CD4-positive, alpha-beta T cell (primary cell): ENCODE measurements at regions not wholly inside any gene's neighbourhood (a gene's known extent, or its start where the extent isn't known, plus 50 kb on each side); places are given as distances from the start of the nearest gene placed in this dataset.

ENCODE experiments used
- ATAC-seq: fragments of 200-7000 bp; cut with Tn5 transposase; one replicate; pipeline ENCODE4 v1.10.0; 2022; ENCODE audit warnings: mild to moderate bottlenecking; ENCODE audit not compliant: poor library complexity
- CTCF ChIA-PET: fragments of 350-600 bp; sonication (Branson Sonifier 250); formaldehyde crosslinking; loops from one replicate; lab custom pipeline; 2021; ENCODE audit warnings: antibody characterized with exemption, inconsistent platforms; lab: Charles Lee
- POLR2A ChIA-PET: fragments of 350-600 bp; sonication (Branson Sonifier 250); formaldehyde crosslinking; loops from one replicate; lab custom pipeline; 2021; ENCODE audit warnings: antibody characterized with exemption, inconsistent platforms; lab: Charles Lee
- DNase-seq, 14 experiments: peaks; one replicate each; pipeline ENCODE4 v3.0.0-alpha.2; 2013 to 2020; ENCODE audit warnings: mixed read lengths in 2 of 14
- H3K27ac ChIP-seq, 2 donors: one replicate each; pipeline versions ENCODE4 v1.5.1 to v1.7.0; 2013; ENCODE audit warnings: low read length in 2 of 2, low read depth in 1 of 2, mild to moderate bottlenecking in 1 of 2
- H3K27me3 ChIP-seq, 2 experiments: 1 replicate in 1 of 2; 2 replicates in 1 of 2; pipeline versions ENCODE4 v1.6.1 to v1.7.0; 2013; ENCODE audit warnings: low read length in 2 of 2, control low read depth in 1 of 2, mild to moderate bottlenecking in 1 of 2, moderate library complexity in 1 of 2; ENCODE audit not compliant: insufficient read depth in 2 of 2, control insufficient read depth in 1 of 2
- H3K36me3 ChIP-seq: one replicate; pipeline ENCODE4 v1.6.1; 2013; ENCODE audit warnings: low read length, control low read depth; ENCODE audit not compliant: insufficient read depth
- H3K4me1 ChIP-seq: one replicate; pipeline ENCODE4 v1.6.1; 2013; ENCODE audit warnings: low read length, control low read depth; ENCODE audit not compliant: insufficient read depth
- H3K4me3 ChIP-seq: one replicate; pipeline ENCODE4 v1.5.1; 2013; ENCODE audit warnings: mild to moderate bottlenecking, low read length, moderate library complexity
- H3K9me3 ChIP-seq, 2 experiments: 1 replicate in 1 of 2; 2 replicates in 1 of 2; pipeline versions ENCODE4 v1.6.1 to v1.7.0; 2013; ENCODE audit warnings: low read length in 2 of 2, mild to moderate bottlenecking in 2 of 2, control low read depth in 1 of 2, moderate library complexity in 1 of 2; ENCODE audit not compliant: control insufficient read depth in 1 of 2, insufficient read depth in 1 of 2
- H3K27ac Mint-ChIP-seq: one replicate; pipeline ENCODE4 v1.8.0; 2020; ENCODE audit warnings: mixed read lengths
- H3K27me3 Mint-ChIP-seq: one replicate; pipeline ENCODE4 v1.8.0; 2021; ENCODE audit warnings: mixed read lengths
- H3K36me3 Mint-ChIP-seq: one replicate; pipeline ENCODE4 v1.8.0; 2021; ENCODE audit warnings: low read depth, mixed read lengths
- H3K4me1 Mint-ChIP-seq: one replicate; pipeline ENCODE4 v1.8.0; 2021; ENCODE audit warnings: low read depth, mixed read lengths
- H3K4me3 Mint-ChIP-seq: one replicate; pipeline ENCODE4 v1.8.0; 2020; ENCODE audit warnings: mild to moderate bottlenecking, mixed read lengths
- H3K9me3 Mint-ChIP-seq: one replicate; pipeline ENCODE4 v1.8.0; 2020; ENCODE audit warnings: mixed read lengths
- intact Hi-C, 2 experiments: fragments of 100-400 bp; cut with DNase I in 1 of 2; cut with micrococcal nuclease in 1 of 2; formaldehyde crosslinking; loops; one replicate each; pipeline versions ENCODE4 v1.15.1 to v1.9.0; 2023 to 2025; cut with DNase I, micrococcal nuclease
- TF ChIP-seq, protein P1 (sequence below): fragments of 200-600 bp; IDR thresholded peaks from one replicate; pipeline ENCODE4 v1.8.0; 2022; ENCODE audit warnings: antibody characterized with exemption, mild to moderate bottlenecking

DNA sequence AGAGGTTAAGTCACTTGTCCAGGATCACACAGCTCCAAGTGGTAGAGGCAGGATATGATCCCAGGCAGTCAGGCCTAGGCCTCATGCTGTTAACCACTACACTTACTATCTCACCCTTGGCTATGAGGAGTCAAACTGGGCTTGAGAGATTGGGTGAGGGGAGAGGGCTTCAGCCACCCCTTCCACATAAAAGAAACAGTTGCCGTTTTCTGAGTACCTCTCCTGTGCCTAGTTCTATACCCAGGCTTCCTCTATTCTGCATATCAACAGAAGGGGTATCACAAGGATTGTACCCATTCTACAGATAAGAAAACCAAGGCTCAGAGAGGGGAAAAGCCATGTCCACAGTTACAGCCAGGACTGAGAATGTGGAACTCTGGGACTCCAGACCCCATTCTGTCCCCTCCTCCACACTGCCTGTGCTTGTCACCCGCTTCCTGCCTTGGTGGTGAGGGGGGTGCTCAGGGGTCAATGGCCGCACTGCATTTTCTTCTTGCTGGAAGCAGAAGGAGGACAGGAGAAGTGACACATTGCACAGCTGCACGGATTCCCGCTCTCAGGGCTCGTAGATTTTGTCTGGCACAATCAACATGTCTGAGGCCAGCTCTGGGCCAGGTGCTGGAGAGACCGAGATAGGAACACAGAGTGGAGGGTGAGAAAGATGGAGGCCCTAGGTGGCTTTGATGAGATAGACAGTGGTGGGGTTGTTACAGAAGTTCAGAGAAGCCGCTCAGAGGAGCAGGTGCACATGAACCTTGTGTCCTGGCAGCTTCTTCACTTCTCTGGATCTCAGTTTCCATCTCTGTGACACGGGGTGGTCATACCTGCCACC, 108.4 kb upstream of the PTPN1 start:
- Histone ChIP-seq H3K4me3 (no peak overlapping the region), H3K36me3 (no peaks in the 10 kb centered on the region), H3K27me3 (no peaks in the 10 kb centered on the region), H3K27ac (no peak overlapping the region), H3K4me1 (no peaks in the 10 kb centered on the region), H3K9me3 (no peaks in the 10 kb centered on the region)
- Mint-ChIP-seq H3K27me3 (no peaks in the 10 kb centered on the region), H3K36me3 (no peaks in the 10 kb centered on the region), H3K4me3 (no peak overlapping the region), H3K4me1 (no peaks in the 10 kb centered on the region), H3K27ac (no peak overlapping the region), H3K9me3 (no peaks in the 10 kb centered on the region)
- no peak for DNase-seq
- POLR2A ChIA-PET, result no interaction called here
- TF ChIP-seq, protein P1, sequence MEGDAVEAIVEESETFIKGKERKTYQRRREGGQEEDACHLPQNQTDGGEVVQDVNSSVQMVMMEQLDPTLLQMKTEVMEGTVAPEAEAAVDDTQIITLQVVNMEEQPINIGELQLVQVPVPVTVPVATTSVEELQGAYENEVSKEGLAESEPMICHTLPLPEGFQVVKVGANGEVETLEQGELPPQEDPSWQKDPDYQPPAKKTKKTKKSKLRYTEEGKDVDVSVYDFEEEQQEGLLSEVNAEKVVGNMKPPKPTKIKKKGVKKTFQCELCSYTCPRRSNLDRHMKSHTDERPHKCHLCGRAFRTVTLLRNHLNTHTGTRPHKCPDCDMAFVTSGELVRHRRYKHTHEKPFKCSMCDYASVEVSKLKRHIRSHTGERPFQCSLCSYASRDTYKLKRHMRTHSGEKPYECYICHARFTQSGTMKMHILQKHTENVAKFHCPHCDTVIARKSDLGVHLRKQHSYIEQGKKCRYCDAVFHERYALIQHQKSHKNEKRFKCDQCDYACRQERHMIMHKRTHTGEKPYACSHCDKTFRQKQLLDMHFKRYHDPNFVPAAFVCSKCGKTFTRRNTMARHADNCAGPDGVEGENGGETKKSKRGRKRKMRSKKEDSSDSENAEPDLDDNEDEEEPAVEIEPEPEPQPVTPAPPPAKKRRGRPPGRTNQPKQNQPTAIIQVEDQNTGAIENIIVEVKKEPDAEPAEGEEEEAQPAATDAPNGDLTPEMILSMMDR, result no peak
- no peak for ATAC-seq
- CTCF ChIA-PET, result interaction anchor here (1.1 kb wide), 1 partner anchor 233 kb away, joined by 3 read pairs; no protein-coding TSS in a partner anchor
- intact Hi-C loops, result no loop called here

DNA sequence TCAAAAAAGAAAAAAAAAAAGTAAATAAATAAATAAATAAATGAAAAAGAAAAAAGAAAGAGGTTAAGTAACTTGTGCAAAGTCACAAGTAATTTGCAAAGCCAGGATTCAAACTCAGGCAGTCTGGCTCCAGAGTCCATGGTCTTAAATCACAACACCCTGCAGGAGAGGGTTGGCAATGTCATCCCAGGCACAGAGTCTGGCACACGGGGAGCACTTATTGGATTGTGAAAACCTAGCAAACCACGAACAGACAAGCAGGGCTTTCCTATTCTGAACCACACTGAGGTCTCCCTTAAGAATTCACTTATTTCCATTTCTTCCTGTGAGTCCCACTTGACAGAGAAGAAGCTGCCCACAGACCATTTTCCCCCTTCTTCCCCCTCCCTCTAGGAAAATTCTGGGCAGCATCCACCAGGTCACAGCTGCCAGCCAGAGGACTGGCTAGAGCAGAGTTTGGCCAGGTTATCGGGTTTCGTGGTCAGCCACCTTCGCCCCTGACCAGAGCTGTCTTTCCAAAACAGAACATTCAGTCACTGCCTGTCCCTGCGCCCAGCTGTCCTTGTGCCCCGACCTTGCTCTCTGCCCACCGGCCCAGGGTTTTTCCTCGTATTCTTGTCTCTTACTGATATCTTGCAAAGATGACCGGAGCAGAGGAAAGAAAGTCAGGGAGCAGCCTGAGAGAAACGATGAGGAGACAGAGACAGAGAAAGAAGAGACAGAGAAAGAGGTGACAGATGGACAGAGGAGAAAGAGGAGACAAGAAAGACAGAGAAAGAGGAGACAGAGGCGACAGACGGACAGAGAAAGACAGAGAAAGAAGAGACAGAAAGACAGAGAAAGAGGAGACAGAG, 106.4 kb upstream of the PTPN1 start:
- Histone ChIP-seq H3K4me1 (no peaks in the 10 kb centered on the region), H3K36me3 (no peaks in the 10 kb centered on the region), H3K9me3 (no peaks in the 10 kb centered on the region), H3K27ac (no peak overlapping the region), H3K27me3 (no peaks in the 10 kb centered on the region), H3K4me3 (no peak overlapping the region)
- H3K4me3 Mint-ChIP-seq, result no peak overlapping the region
- H3K4me1 Mint-ChIP-seq, result no peaks in the 10 kb centered on the region
- no peaks in the 10 kb centered on the region for H3K9me3 Mint-ChIP-seq
- H3K27me3 Mint-ChIP-seq, result no peaks in the 10 kb centered on the region
- no peak for DNase-seq
- TF ChIP-seq, protein P1, result no peak
- H3K36me3 Mint-ChIP-seq, result no peaks in the 10 kb centered on the region
- no peak overlapping the region for H3K27ac Mint-ChIP-seq
- POLR2A ChIA-PET, result no interaction called here
- intact Hi-C loops, result no loop called here
- CTCF ChIA-PET, result no interaction called here
- ATAC-seq, result no peak

DNA sequence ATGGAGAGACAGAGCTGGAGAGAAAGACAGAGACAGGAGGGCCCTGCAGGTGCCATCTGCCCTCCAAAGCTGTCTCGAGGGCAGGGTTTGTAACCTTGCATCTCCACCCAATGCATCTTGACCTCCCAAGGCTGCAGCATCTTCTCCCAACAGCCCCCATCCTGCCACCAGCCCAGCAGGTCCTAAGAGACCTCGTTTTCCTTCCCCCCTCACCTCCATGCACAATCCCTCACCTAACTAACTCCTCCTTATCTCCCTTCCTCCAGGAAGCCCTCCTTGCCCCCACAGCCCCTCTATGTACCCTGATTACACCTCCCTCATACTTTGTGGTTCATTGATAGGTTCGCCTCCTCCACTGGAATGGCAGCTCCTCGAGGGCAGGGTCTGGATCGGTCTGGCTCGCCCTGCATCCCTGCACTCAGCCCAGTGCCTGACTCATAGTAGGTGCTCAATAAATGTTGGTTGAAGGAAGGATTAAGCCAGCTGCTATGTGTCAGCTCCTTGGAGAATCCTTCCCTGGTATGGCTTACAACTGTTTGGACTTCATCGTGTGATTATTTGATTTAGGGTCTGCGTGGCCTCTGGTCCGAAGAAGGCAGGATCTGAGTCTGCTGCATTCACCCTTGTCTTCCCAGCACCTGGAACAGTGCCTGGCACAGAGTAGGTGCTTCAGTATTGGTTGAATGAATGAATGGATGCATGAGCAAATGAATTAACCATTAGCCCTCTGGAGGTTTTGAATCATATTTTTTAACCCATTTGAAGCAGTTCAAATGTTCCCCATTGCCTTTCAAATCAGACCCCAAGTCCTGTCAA, 105.6 kb upstream of the PTPN1 start:
- no peak for DNase-seq
- Histone ChIP-seq H3K9me3 (no peaks in the 10 kb centered on the region), H3K4me1 (no peaks in the 10 kb centered on the region), H3K27me3 (no peaks in the 10 kb centered on the region), H3K36me3 (no peaks in the 10 kb centered on the region), H3K4me3 (no peak overlapping the region), H3K27ac (no peak overlapping the region)
- no peak overlapping the region for H3K27ac Mint-ChIP-seq
- ChIA-PET CTCF (no interaction called here), POLR2A (no interaction called here)
- no peaks in the 10 kb centered on the region for H3K27me3 Mint-ChIP-seq
- H3K4me3 Mint-ChIP-seq, result no peak overlapping the region
- H3K9me3 Mint-ChIP-seq, result no peaks in the 10 kb centered on the region
- intact Hi-C loops, result no loop called here
- TF ChIP-seq, protein P1, result no peak
- no peak for ATAC-seq
- H3K4me1 Mint-ChIP-seq, result no peaks in the 10 kb centered on the region
- H3K36me3 Mint-ChIP-seq, result no peaks in the 10 kb centered on the region
